ENCODE measurements at regions not wholly inside any gene's neighbourhood (a gene's known extent, or its start where the extent isn't known, plus 50 kb on each side); places are given as distances from the start of the nearest gene placed in this dataset.

DNA sequence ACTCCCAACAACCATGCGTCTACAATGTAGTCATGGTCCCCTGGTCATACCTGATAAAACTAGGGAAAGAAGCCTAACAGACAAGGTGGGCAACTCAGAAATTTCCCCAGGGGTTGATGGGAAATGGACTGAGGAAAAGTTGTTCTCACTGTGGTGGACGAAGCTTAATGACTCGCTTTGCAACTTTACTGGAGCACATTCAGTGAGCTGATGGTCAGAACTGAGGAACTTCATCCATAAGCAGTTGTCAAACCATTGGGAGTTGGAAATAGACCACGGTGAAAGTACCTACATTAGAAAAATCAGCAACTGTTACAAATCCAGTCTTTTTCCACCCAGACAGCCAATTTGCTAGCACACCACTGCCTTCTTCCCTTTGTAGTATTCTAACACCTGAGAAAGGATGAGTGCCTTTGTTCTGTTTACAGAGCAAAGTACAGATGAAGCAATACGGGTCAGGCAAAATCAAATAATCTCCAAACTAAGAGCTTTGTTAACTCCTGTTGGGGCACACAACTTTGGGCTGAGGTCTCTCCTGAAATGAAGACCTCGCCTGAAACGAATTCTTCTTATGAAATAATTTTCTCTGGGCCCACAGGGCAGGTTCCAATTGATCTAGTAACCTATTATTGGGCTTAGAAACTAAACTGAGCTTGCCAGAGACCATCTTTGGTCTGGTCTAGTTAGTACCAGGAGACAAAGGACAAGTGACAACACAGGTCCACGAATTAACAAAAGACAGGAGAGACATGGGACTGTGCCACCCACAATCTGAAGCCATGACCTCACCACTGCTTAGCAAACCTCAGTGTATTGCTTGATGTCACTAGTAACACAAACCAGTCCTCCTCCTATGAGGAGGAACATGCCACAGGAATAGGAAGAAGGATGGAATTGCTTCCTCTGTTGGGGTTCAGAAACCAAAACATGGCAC is 58.9 kb upstream of the NFKB1 start (continued):
- peak; percentile 26; the same call in 1 of the 2 replicates for TF ChIP-seq ELF1 (CRISPR knock-in tag; IDR thresholded peaks at IDR 0.05)
- 0 out of 2 replicates have a peak, but pooled peaks have one; percentile 40 for TF ChIP-seq ONECUT2 (CRISPR knock-in tag; IDR thresholded peaks at IDR 0.05)
- TF ChIP-seq ZNF12 (CRISPR knock-in tag; IDR thresholded peaks at IDR 0.05), result peak; percentile 29; the same call in 1 of the 2 replicates
- no peak for TF ChIP-seq ZZZ3 (CRISPR knock-in tag; IDR thresholded peaks at IDR 0.05; ENCODE audit: borderline replicate concordance)
- 0 out of 2 replicates have a peak, but pooled peaks have one; percentile 27 for TF ChIP-seq ZNF724P (CRISPR knock-in tag; IDR thresholded peaks at IDR 0.05; ENCODE audit: borderline replicate concordance)
- TF ChIP-seq, protein P1, sequence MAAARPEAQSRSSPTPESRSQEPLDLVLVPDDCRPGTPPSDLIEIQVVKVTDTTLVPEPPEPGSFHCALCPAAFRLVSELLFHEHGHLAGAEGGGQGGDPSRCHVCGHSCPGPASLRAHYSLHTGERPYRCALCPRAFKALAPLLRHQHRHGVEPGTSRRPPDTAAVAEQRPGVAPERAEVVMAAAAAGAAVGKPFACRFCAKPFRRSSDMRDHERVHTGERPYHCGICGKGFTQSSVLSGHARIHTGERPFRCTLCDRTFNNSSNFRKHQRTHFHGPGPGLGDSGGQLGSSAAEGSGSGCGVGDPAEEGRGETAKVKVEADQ (CRISPR knock-in tag; IDR thresholded peaks at IDR 0.05; ENCODE audit: borderline replicate concordance), result no peak
- peak; percentile 87 for TF ChIP-seq ZBTB21 (CRISPR knock-in tag; IDR thresholded peaks at IDR 0.05)
- no peak for TF ChIP-seq ZNF550 (CRISPR knock-in tag; IDR thresholded peaks at IDR 0.05; ENCODE audit: borderline replicate concordance)
- TF ChIP-seq, protein P2, sequence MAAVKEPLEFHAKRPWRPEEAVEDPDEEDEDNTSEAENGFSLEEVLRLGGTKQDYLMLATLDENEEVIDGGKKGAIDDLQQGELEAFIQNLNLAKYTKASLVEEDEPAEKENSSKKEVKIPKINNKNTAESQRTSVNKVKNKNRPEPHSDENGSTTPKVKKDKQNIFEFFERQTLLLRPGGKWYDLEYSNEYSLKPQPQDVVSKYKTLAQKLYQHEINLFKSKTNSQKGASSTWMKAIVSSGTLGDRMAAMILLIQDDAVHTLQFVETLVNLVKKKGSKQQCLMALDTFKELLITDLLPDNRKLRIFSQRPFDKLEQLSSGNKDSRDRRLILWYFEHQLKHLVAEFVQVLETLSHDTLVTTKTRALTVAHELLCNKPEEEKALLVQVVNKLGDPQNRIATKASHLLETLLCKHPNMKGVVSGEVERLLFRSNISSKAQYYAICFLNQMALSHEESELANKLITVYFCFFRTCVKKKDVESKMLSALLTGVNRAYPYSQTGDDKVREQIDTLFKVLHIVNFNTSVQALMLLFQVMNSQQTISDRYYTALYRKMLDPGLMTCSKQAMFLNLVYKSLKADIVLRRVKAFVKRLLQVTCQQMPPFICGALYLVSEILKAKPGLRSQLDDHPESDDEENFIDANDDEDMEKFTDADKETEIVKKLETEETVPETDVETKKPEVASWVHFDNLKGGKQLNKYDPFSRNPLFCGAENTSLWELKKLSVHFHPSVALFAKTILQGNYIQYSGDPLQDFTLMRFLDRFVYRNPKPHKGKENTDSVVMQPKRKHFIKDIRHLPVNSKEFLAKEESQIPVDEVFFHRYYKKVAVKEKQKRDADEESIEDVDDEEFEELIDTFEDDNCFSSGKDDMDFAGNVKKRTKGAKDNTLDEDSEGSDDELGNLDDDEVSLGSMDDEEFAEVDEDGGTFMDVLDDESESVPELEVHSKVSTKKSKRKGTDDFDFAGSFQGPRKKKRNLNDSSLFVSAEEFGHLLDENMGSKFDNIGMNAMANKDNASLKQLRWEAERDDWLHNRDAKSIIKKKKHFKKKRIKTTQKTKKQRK (IDR thresholded peaks at IDR 0.05; ENCODE audit: low read length), result no peak
- no peak; the same call in 1 of the 2 replicates for TF ChIP-seq PHF8 (CRISPR knock-in tag; IDR thresholded peaks at IDR 0.05)
- TF ChIP-seq, protein P3, sequence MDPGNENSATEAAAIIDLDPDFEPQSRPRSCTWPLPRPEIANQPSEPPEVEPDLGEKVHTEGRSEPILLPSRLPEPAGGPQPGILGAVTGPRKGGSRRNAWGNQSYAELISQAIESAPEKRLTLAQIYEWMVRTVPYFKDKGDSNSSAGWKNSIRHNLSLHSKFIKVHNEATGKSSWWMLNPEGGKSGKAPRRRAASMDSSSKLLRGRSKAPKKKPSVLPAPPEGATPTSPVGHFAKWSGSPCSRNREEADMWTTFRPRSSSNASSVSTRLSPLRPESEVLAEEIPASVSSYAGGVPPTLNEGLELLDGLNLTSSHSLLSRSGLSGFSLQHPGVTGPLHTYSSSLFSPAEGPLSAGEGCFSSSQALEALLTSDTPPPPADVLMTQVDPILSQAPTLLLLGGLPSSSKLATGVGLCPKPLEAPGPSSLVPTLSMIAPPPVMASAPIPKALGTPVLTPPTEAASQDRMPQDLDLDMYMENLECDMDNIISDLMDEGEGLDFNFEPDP (CRISPR knock-in tag; conservative IDR thresholded peaks at IDR 0.05), result no peak
- TF ChIP-seq NCOR1 (IDR thresholded peaks at IDR 0.05; ENCODE audit: borderline replicate concordance, low read length), result peak; percentile 97
- TF ChIP-seq ATAD3A (CRISPR knock-in tag; IDR thresholded peaks at IDR 0.05), result no peak
- TF ChIP-seq, protein P4, sequence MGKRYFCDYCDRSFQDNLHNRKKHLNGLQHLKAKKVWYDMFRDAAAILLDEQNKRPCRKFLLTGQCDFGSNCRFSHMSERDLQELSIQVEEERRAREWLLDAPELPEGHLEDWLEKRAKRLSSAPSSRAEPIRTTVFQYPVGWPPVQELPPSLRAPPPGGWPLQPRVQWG (CRISPR knock-in tag; IDR thresholded peaks at IDR 0.05; ENCODE audit: borderline replicate concordance, low read depth), result no peak
- TF ChIP-seq, protein P5, sequence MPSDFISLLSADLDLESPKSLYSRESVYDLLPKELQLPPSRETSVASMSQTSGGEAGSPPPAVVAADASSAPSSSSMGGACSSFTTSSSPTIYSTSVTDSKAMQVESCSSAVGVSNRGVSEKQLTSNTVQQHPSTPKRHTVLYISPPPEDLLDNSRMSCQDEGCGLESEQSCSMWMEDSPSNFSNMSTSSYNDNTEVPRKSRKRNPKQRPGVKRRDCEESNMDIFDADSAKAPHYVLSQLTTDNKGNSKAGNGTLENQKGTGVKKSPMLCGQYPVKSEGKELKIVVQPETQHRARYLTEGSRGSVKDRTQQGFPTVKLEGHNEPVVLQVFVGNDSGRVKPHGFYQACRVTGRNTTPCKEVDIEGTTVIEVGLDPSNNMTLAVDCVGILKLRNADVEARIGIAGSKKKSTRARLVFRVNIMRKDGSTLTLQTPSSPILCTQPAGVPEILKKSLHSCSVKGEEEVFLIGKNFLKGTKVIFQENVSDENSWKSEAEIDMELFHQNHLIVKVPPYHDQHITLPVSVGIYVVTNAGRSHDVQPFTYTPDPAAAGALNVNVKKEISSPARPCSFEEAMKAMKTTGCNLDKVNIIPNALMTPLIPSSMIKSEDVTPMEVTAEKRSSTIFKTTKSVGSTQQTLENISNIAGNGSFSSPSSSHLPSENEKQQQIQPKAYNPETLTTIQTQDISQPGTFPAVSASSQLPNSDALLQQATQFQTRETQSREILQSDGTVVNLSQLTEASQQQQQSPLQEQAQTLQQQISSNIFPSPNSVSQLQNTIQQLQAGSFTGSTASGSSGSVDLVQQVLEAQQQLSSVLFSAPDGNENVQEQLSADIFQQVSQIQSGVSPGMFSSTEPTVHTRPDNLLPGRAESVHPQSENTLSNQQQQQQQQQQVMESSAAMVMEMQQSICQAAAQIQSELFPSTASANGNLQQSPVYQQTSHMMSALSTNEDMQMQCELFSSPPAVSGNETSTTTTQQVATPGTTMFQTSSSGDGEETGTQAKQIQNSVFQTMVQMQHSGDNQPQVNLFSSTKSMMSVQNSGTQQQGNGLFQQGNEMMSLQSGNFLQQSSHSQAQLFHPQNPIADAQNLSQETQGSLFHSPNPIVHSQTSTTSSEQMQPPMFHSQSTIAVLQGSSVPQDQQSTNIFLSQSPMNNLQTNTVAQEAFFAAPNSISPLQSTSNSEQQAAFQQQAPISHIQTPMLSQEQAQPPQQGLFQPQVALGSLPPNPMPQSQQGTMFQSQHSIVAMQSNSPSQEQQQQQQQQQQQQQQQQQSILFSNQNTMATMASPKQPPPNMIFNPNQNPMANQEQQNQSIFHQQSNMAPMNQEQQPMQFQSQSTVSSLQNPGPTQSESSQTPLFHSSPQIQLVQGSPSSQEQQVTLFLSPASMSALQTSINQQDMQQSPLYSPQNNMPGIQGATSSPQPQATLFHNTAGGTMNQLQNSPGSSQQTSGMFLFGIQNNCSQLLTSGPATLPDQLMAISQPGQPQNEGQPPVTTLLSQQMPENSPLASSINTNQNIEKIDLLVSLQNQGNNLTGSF (CRISPR knock-in tag; IDR thresholded peaks at IDR 0.05), result no peak
- no peak for TF ChIP-seq SETDB1 (CRISPR knock-in tag; IDR thresholded peaks at IDR 0.05; ENCODE audit: borderline replicate concordance)

All from HepG2 (cell line).